ENCODE measurements at regions not wholly inside any gene's neighbourhood (a gene's known extent, or its start where the extent isn't known, plus 50 kb on each side); places are given as distances from the start of the nearest gene placed in this dataset.

DNA sequence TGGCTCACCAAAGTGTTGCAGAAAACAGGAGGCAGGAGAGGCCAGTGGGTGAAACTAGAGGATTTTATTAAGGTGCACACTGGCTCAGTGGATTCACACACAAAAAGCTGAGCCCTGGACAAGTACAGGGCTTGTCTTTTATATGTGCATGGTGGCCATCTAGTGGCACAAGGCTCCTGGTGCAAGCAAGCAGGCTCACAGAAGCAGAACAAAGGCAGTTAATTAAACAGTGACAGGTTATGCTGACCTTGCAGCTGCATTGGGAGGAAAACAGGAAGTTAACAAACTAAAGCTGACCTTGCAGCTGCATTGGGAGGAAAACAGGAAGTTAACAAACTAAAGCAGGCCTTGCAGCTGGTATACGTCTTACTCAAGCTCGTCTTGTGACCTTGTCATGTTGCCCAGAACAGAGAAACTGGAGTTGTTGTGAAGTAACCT, 65.3 kb upstream of the ZNF681 start:
- Histone ChIP-seq H3K79me1 (ENCODE audit: insufficient read depth, low read depth, low read length, poor library complexity, severe bottlenecking) (peaks cover under 1% of the 10 kb centered on the region), H3T11ph (ENCODE audit: low read length) (no peak overlapping the region), H3K18ac (ENCODE audit: insufficient read length, low read depth, low read length) (no peak overlapping the region), H2AFZ (ENCODE audit: low read length) (no peak overlapping the region), H4K5ac (ENCODE audit: insufficient read length, low read depth, low read length) (no peak overlapping the region), H3K23me2 (ENCODE audit: insufficient read length, low read depth, low read length, poor library complexity, severe bottlenecking) (no peaks in the 10 kb centered on the region), H3K56ac (ENCODE audit: insufficient read length, low read depth, low read length) (no peak overlapping the region), H2BK5ac (ENCODE audit: insufficient read length, low read length) (no peak overlapping the region), H3K14ac (ENCODE audit: insufficient read depth, low read length) (no peak overlapping the region), H2BK120ac (ENCODE audit: low read depth, low read length, poor library complexity, severe bottlenecking) (no peak overlapping the region), H2BK15ac (ENCODE audit: low read depth, low read length) (no peak overlapping the region), H2BK20ac (ENCODE audit: low read depth, low read length, poor library complexity, severe bottlenecking) (no peak overlapping the region), H2AK5ac (ENCODE audit: insufficient read length, low read length) (no peak overlapping the region), H3K4me2 (ENCODE audit: insufficient read depth, insufficient read length, low read length) (no peak overlapping the region), H3K27ac (ENCODE audit: insufficient read length, low read depth, low read length) (no peak overlapping the region), H3K9ac (ENCODE audit: extremely low read depth, insufficient read length, low read length) (no peak overlapping the region), H3K79me2 (ENCODE audit: insufficient read depth, low read length) (no peaks in the 10 kb centered on the region), H3K27me3 (ENCODE audit: insufficient read depth, low read length) (no peaks in the 10 kb centered on the region), H3K23ac (ENCODE audit: insufficient read length, low read depth, low read length) (no peak overlapping the region), H3K4me1 (ENCODE audit: insufficient read depth, low read length) (no peaks in the 10 kb centered on the region), H2BK12ac (ENCODE audit: insufficient read length, low read depth, low read length) (no peak overlapping the region), H4K20me1 (ENCODE audit: control insufficient read depth, insufficient read depth, insufficient read length) (no peaks in the 10 kb centered on the region), H3K4ac (ENCODE audit: low read depth, low read length) (no peak overlapping the region), H3K9me3 (ENCODE audit: control insufficient read depth, low read depth, low read length) (peaks cover 37% of the 10 kb centered on the region), H4K91ac (ENCODE audit: insufficient read length, low read depth, low read length) (no peak overlapping the region), H4K8ac (replicated peaks; ENCODE audit: insufficient read length, low read depth, low read length) (no peak overlapping the region)
- Mint-ChIP-seq H3K36me3 (ENCODE audit: insufficient read depth in 1 of 3, low read depth in 3 of 3) (peaks cover 67 to 73% (median 71%) of the 10 kb centered on the region in 3 experiments), H3K27me3 (ENCODE audit: low read depth) (no peaks in the 10 kb centered on the region; the same call in 1 of the 2 replicates), H3K9me3 (peaks cover 68 to 82% of the 10 kb centered on the region in 2 experiments), H3K27ac (0 out of 7 replicates have a peak overlapping the region, but pooled peaks of 1 of the 3 experiments have one; percentile 49), H3K4me1 (peaks cover 0 to 3% of the 10 kb centered on the region in 2 experiments; a peak in 3 of 4 replicates), H3K4me3 (no peak overlapping the region)
- TF ChIP-seq, protein P1, sequence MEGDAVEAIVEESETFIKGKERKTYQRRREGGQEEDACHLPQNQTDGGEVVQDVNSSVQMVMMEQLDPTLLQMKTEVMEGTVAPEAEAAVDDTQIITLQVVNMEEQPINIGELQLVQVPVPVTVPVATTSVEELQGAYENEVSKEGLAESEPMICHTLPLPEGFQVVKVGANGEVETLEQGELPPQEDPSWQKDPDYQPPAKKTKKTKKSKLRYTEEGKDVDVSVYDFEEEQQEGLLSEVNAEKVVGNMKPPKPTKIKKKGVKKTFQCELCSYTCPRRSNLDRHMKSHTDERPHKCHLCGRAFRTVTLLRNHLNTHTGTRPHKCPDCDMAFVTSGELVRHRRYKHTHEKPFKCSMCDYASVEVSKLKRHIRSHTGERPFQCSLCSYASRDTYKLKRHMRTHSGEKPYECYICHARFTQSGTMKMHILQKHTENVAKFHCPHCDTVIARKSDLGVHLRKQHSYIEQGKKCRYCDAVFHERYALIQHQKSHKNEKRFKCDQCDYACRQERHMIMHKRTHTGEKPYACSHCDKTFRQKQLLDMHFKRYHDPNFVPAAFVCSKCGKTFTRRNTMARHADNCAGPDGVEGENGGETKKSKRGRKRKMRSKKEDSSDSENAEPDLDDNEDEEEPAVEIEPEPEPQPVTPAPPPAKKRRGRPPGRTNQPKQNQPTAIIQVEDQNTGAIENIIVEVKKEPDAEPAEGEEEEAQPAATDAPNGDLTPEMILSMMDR (conservative IDR thresholded peaks at IDR 0.05): peak; percentile 70
- WGBS (ENCODE audit: extremely low coverage, insufficient read length, low lambda C conversion rate): no CpG with 5 or more reads among the region's 2 CpGs
- DNase-seq: peak; percentile 47

Measured in H9 (cell line).